ENCODE measurements at regions not wholly inside any gene's neighbourhood (a gene's known extent, or its start where the extent isn't known, plus 50 kb on each side); places are given as distances from the start of the nearest gene placed in this dataset.

DNA sequence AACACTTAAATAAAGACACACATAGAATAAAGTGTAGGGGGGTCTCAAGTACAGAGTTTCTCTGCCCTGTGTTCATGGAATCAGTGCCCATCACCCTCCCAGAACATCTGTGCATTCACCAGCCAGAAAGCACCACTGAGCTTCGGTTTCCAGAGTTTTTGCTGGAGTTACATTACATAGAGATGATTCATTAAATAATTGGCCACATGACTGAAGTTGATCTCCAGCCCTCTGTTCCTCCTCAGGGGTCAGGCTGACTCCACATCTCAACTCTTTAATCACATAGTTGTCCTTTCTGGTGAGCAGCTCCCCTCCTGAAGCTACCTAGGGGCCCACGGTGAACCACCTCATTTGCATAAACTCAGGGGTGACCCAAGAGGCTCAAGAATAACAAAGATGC is 129.8 kb downstream of the METTL4 start:
- TF ChIP-seq ARNT (IDR thresholded peaks at IDR 0.05): no peak
- TF ChIP-seq SUZ12 (IDR thresholded peaks at IDR 0.05): no peak
- no peak for DNase-seq (ENCODE audit: extremely low spot score)
- POLR2A ChIA-PET: no interaction called here
- CTCF ChIA-PET: no interaction called here

DNA sequence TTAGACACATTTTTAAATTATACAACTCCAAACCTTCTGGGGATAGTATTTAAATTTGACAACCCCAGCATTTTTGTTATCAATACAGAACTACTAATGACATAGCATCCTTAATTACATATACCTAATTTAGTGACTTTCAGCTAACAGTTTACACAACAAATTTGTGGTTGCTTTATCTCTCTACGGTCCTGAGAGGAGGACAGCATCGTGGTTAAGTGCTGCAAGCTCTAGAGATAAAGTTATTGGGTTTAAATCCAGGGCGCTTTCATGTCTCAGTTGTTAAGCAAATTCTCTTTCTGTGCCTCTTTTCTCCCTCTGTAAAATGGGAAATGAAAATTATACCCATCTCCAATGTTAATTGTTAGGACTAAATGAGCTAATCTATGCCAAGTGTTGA is 129.3 kb downstream of the METTL4 start:
- DNase-seq (ENCODE audit: extremely low spot score): no peak
- ChIA-PET CTCF (no interaction called here), POLR2A (no interaction called here)
- TF ChIP-seq SUZ12 (IDR thresholded peaks at IDR 0.05) (no peak), CTBP1 (IDR thresholded peaks at IDR 0.05; ENCODE audit: borderline replicate concordance) (no peak), HDGF (IDR thresholded peaks at IDR 0.05; ENCODE audit: borderline replicate concordance) (no peak), FOXA1 (IDR thresholded peaks at IDR 0.05) (no peak)
- TF ChIP-seq, protein P1, sequence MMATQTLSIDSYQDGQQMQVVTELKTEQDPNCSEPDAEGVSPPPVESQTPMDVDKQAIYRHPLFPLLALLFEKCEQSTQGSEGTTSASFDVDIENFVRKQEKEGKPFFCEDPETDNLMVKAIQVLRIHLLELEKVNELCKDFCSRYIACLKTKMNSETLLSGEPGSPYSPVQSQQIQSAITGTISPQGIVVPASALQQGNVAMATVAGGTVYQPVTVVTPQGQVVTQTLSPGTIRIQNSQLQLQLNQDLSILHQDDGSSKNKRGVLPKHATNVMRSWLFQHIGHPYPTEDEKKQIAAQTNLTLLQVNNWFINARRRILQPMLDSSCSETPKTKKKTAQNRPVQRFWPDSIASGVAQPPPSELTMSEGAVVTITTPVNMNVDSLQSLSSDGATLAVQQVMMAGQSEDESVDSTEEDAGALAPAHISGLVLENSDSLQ (IDR thresholded peaks at IDR 0.05): no peak

GRCh38 chr18:2442726-2443275 is 128.5 kb downstream of the METTL4 start:
- CTCF ChIA-PET: interaction anchor here (0.7 kb wide), 1 partner anchor 180 kb away, joined by 3 read pairs; no protein-coding TSS in a partner anchor
- POLR2A ChIA-PET: no interaction called here
- TF ChIP-seq SP1 (IDR thresholded peaks at IDR 0.05) (no peak), NFRKB (IDR thresholded peaks at IDR 0.05) (no peak), FOXA1 (IDR thresholded peaks at IDR 0.05) (no peak), ARNT (IDR thresholded peaks at IDR 0.05) (no peak), HDGF (IDR thresholded peaks at IDR 0.05; ENCODE audit: borderline replicate concordance) (no peak), SUZ12 (IDR thresholded peaks at IDR 0.05) (no peak)
- DNase-seq (ENCODE audit: extremely low spot score): no peak

DNA sequence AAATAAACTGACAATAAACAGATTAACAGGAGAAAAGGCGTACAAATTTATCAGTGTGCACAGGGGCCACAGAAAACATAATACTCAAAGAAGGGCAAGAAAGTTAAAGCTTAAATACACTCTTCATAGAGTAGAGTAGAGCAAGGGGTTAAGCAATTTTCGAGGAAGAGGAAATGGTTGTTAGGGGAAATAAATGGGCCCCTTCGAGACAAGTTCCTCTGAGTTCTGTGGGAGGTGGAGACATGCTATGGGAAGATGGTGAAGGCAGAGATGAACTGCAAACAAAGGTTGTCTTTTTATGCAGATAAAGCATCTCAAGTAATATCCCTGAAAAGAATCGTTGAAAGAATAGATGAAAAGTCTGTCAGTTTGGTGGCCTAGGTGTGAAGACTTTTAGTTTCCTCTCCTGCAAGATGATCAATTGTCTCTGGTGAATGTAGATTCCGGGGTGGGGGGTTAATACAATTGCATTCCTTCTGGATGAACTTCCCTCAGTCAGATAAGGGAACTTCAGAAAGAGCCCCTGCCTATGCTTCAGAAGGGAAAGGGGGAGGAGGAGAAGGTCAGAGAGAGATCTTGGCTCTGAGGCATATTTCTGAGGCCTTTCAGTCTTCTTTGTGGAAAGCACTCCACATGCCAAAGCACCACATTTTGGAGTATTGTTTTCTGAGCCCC is 127.0 kb downstream of the METTL4 start:
- ChIA-PET CTCF (interaction anchor here (0.7 kb wide), 1 partner anchor 12 kb away, joined by 3 read pairs; no protein-coding TSS in a partner anchor), POLR2A (no interaction called here)
- no peak for TF ChIP-seq BHLHE40 (IDR thresholded peaks at IDR 0.05; ENCODE audit: borderline replicate concordance)
- TF ChIP-seq FOXA1 (IDR thresholded peaks at IDR 0.05): no peak
- TF ChIP-seq, protein P1 (IDR thresholded peaks at IDR 0.05): no peak
- no peak for DNase-seq (ENCODE audit: extremely low spot score)

- POLR2A ChIA-PET: no interaction called here
- no peak for DNase-seq (ENCODE audit: extremely low spot score)
Measured at GRCh38 chr18:2448565-2449151, 122.6 kb downstream of the METTL4 start.

GRCh38 chr18:2451556-2451955 is 119.7 kb downstream of the METTL4 start:
- POLR2A ChIA-PET: no interaction called here
- CTCF ChIA-PET: no interaction called here
- TF ChIP-seq BHLHE40 (IDR thresholded peaks at IDR 0.05; ENCODE audit: borderline replicate concordance) (no peak), L3MBTL2 (conservative IDR thresholded peaks at IDR 0.05) (no peak), HDGF (IDR thresholded peaks at IDR 0.05; ENCODE audit: borderline replicate concordance) (no peak), CTBP1 (IDR thresholded peaks at IDR 0.05; ENCODE audit: borderline replicate concordance) (no peak), SP1 (IDR thresholded peaks at IDR 0.05) (no peak), NFRKB (IDR thresholded peaks at IDR 0.05) (no peak)
- no peak for DNase-seq (ENCODE audit: extremely low spot score)

More at GRCh38 chr18:2448565-2449151, 122.6 kb downstream of the METTL4 start:
- CTCF ChIA-PET: no interaction called here
- TF ChIP-seq ZNF384 (IDR thresholded peaks at IDR 0.05): no peak
- TF ChIP-seq FOXM1 (IDR thresholded peaks at IDR 0.05; ENCODE audit: borderline replicate concordance): no peak

DNA sequence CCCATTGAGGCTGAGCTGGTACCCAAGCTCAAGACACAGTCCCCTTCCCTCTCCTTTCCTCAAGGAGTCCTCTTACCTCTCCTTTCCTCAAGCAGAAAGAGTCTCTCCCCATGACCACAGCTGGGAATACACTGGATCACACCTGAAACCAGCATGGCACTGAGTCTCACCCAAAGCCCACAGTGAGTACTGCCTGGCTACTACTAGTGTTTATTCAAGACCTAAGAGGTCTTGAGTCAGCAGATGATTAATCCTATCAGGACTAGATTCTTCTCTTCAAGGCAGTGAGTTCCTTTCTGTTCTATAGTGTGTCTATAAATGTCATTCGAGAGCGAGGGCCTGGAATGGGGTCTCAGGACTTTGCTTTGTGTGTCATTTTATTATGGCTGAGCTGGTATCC is 111.4 kb downstream of the METTL4 start:
- TF ChIP-seq LEF1 (IDR thresholded peaks at IDR 0.05; ENCODE audit: borderline replicate concordance) (no peak), HDGF (IDR thresholded peaks at IDR 0.05; ENCODE audit: borderline replicate concordance) (no peak), ARNT (IDR thresholded peaks at IDR 0.05) (no peak), FOXA1 (IDR thresholded peaks at IDR 0.05) (no peak), CTBP1 (IDR thresholded peaks at IDR 0.05; ENCODE audit: borderline replicate concordance) (no peak), FOXM1 (IDR thresholded peaks at IDR 0.05; ENCODE audit: borderline replicate concordance) (no peak), NFRKB (IDR thresholded peaks at IDR 0.05) (no peak), L3MBTL2 (conservative IDR thresholded peaks at IDR 0.05) (no peak), SP1 (IDR thresholded peaks at IDR 0.05) (no peak), FOXK2 (IDR thresholded peaks at IDR 0.05) (no peak), ELF4 (IDR thresholded peaks at IDR 0.05) (no peak), TARDBP (IDR thresholded peaks at IDR 0.05) (no peak)
- TF ChIP-seq, protein P1 (IDR thresholded peaks at IDR 0.05): no peak

More for the DNA sequence above, 111.4 kb downstream of the METTL4 start:
- ChIA-PET CTCF (no interaction called here), POLR2A (no interaction called here)
- DNase-seq (ENCODE audit: extremely low spot score): no peak

Data from HEK293T (cell line).